B cell (primary cell): ENCODE measurements at regions not wholly inside any gene's neighbourhood (a gene's known extent, or its start where the extent isn't known, plus 50 kb on each side); places are given as distances from the start of the nearest gene placed in this dataset.

Experiments used
- ATAC-seq: fragments of 200-7000 bp; cut with Tn5 transposase; one replicate; pipeline ENCODE4 v1.10.0; 2021; ENCODE audit warnings: low read depth, mild to moderate bottlenecking, moderate number of reproducible peaks, moderate library complexity
- CTCF ChIA-PET: fragments of 350-600 bp; sonication (Branson Sonifier 250); formaldehyde crosslinking; loops from one replicate; lab custom pipeline; 2021; ENCODE audit warnings: antibody characterized with exemption, inconsistent platforms; lab: Charles Lee
- POLR2A ChIA-PET: fragments of 350-600 bp; sonication (Branson Sonifier 250); formaldehyde crosslinking; loops from one replicate; lab custom pipeline; 2021; ENCODE audit warnings: antibody characterized with exemption; lab: Charles Lee
- DNase-seq: peaks from one replicate; pipeline ENCODE4 v3.0.0; 2013
- H2AFZ ChIP-seq: 2 replicates; pipeline ENCODE4 v1.6.1; 2012; ENCODE audit warnings: mild to moderate bottlenecking, low read depth, low read length; ENCODE audit not compliant: insufficient read depth, poor library complexity, severe bottlenecking
- H3K27ac ChIP-seq, 2 donors: 1 replicate in 1 of 2; 2 replicates in 1 of 2; pipeline ENCODE4 v1.5.1; 2012 to 2013; ENCODE audit warnings: low read length in 2 of 2, mild to moderate bottlenecking in 2 of 2, moderate library complexity in 1 of 2
- H3K27me3 ChIP-seq, 4 experiments: fragments of 200-600 bp in 1 of 4; sonication (generic) in 1 of 4; replicated peaks in 1 of 4; 1 replicate in 2 of 4; 2 replicates in 2 of 4; pipeline versions ENCODE4 v1.6.1 to v1.7.0; 2013 to 2016; ENCODE audit warnings: low read length in 3 of 4, mild to moderate bottlenecking in 2 of 4, mixed read lengths in 1 of 4, moderate library complexity in 1 of 4; ENCODE audit not compliant: insufficient read depth in 4 of 4, control insufficient read depth in 3 of 4; ENCODE audit errors: control extremely low read depth in 1 of 4
- H3K36me3 ChIP-seq, 2 experiments: replicated peaks in 1 of 2; 1 replicate in 1 of 2; 2 replicates in 1 of 2; pipeline versions ENCODE4 v1.6.1 to v1.7.1; 2013; ENCODE audit warnings: low read length in 1 of 2; ENCODE audit not compliant: insufficient read depth in 2 of 2, control insufficient read depth in 1 of 2; ENCODE audit errors: control extremely low read depth in 1 of 2, extremely low read depth in 1 of 2
- H3K4me1 ChIP-seq, 2 donors: fragments of 200-600 bp in 1 of 2; sonication (generic) in 1 of 2; 1 replicate in 1 of 2; 2 replicates in 1 of 2; pipeline versions ENCODE4 v1.5.1 to v1.6.1; 2013 to 2017; ENCODE audit warnings: low read length in 2 of 2; ENCODE audit not compliant: control insufficient read depth in 2 of 2, insufficient read depth in 2 of 2
- H3K4me2 ChIP-seq: replicated peaks from 2 replicates; pipeline ENCODE3; 2012; ENCODE audit warnings: mild to moderate bottlenecking, low read depth, low read length; ENCODE audit not compliant: poor library complexity, severe bottlenecking
- H3K4me3 ChIP-seq, 5 experiments: fragments of 200-600 bp in 1 of 5; sonication (generic) in 1 of 5; 1 replicate in 3 of 5; 2 replicates in 2 of 5; pipeline versions ENCODE4 v1.5.1 to v1.7.0; 2011 to 2016; ENCODE audit warnings: low read length in 4 of 5, mild to moderate bottlenecking in 4 of 5, low read depth in 2 of 5, control low read depth in 1 of 5, moderate library complexity in 1 of 5; ENCODE audit not compliant: insufficient read depth in 1 of 5; ENCODE audit errors: control extremely low read depth in 1 of 5, extremely low read depth in 1 of 5
- H3K79me2 ChIP-seq: fragments of 200-600 bp; sonication (generic); one replicate; pipeline ENCODE4 v1.6.0; 2016; ENCODE audit warnings: low read length; ENCODE audit not compliant: control insufficient read depth, insufficient read depth
- H3K9ac ChIP-seq: fragments of 200-600 bp; sonication (generic); 2 replicates; pipeline ENCODE4 v1.6.1; 2017; ENCODE audit warnings: mild to moderate bottlenecking, low read length, moderate library complexity
- H3K9me3 ChIP-seq, 3 donors: one replicate each; pipeline versions ENCODE4 v1.6.1 to v1.7.1; 2013; ENCODE audit warnings: low read length in 2 of 3; ENCODE audit not compliant: control insufficient read depth in 2 of 3, insufficient read depth in 1 of 3; ENCODE audit errors: control extremely low read depth in 1 of 3
- H4K20me1 ChIP-seq: 2 replicates; pipeline ENCODE4 v1.6.0; 2012; ENCODE audit warnings: mild to moderate bottlenecking, low read length; ENCODE audit not compliant: insufficient read depth, control insufficient read depth, poor library complexity, severe bottlenecking
- H3K27ac Mint-ChIP-seq: one replicate; pipeline ENCODE4 v1.8.0; 2021; ENCODE audit warnings: mixed read lengths
- H3K27me3 Mint-ChIP-seq: one replicate; pipeline ENCODE4 v1.8.0; 2021; ENCODE audit warnings: mixed read lengths
- H3K4me1 Mint-ChIP-seq: one replicate; pipeline ENCODE4 v1.8.0; 2021; ENCODE audit warnings: mixed read lengths
- H3K4me3 Mint-ChIP-seq: one replicate; pipeline ENCODE4 v1.8.0; 2021; ENCODE audit warnings: mixed read lengths
- H3K9me3 Mint-ChIP-seq: one replicate; pipeline ENCODE4 v1.8.0; 2022; ENCODE audit warnings: mixed read lengths; ENCODE audit not compliant: insufficient read depth
- CTCF ChIP-seq: fragments of 200-600 bp; IDR thresholded peaks from one replicate; pipeline ENCODE4 v1.8.0; 2022; ENCODE audit warnings: antibody characterized with exemption, mild to moderate bottlenecking
- EZH2 ChIP-seq: IDR thresholded peaks from 2 replicates; pipeline ENCODE4 v1.6.1; 2012; ENCODE audit warnings: borderline replicate concordance, low read depth, mild to moderate bottlenecking, moderate library complexity, low read length; ENCODE audit not compliant: insufficient read depth, poor library complexity, severe bottlenecking
- WGBS: methylation state at CpG from one replicate; pipeline ENCODE4 v1.1.5; 2013; ENCODE audit warnings: missing lambda C conversion rate; ENCODE audit not compliant: insufficient coverage; 5-methylcytosine and 5-hydroxymethylcytosine counted together
- intact Hi-C: fragments of 100-400 bp; cut with micrococcal nuclease; formaldehyde crosslinking; loops from one replicate; pipeline ENCODE4 v1.10.0; 2022

DNA sequence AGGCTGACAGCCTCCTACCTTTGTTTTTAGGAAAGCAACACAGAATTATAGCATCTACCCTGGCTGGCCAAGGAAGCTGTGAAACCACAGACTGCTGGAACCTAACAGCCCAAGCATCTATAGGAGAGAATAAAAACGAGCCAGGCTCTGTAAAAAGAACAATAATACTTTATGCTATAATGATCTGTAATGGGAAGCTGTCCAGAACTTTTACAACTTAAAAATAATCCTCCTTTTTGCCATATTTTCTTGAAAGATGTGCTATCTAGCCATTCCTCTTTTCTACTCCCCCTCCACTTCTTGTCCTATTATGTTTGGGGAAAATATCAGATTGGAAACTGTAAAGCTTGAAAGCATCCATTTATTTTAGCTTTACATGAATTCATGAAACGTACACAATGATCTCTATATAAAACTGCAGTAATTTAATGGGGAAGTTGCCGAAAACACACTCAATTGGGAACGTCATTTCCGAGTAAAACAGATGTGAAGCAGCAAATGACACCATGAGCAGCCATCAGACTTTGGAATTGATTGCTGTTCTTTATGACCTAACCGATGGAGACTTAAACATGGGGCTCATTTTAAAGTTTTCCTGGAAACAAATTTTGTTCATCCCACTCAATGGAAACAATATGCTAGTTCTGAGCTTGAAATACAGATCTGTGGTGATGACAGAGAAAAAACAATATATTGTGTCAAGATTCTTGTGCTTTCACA lies 450.3 kb upstream of the CLINT1 start:
- Histone ChIP-seq H3K27me3 (no peaks in the 10 kb centered on the region), H3K27ac (no peak overlapping the region), H2AFZ (no peak overlapping the region), H4K20me1 (no peaks in the 10 kb centered on the region), H3K9me3 (no peaks in the 10 kb centered on the region), H3K79me2 (no peaks in the 10 kb centered on the region), H3K4me1 (no peaks in the 10 kb centered on the region), H3K9ac (no peak overlapping the region), H3K36me3 (no peaks in the 10 kb centered on the region), H3K4me3 (no peak overlapping the region), H3K4me2 (no peak overlapping the region)
- intact Hi-C loops: loop anchor here (10.0 kb wide), 1 partner anchor 256 kb away; no protein-coding TSS in a partner anchor
- Mint-ChIP-seq H3K27ac (no peak overlapping the region), H3K4me1 (no peaks in the 10 kb centered on the region), H3K9me3 (no peaks in the 10 kb centered on the region), H3K4me3 (no peak overlapping the region), H3K27me3 (peaks cover 20% of the 10 kb centered on the region)
- WGBS: 95% methylated on average over 3 of the region's 6 CpGs
- CTCF ChIA-PET: no interaction called here
- TF ChIP-seq EZH2 (no peak), CTCF (no peak)
- DNase-seq: no peak
- POLR2A ChIA-PET: no interaction called here
- ATAC-seq: no peak

DNA sequence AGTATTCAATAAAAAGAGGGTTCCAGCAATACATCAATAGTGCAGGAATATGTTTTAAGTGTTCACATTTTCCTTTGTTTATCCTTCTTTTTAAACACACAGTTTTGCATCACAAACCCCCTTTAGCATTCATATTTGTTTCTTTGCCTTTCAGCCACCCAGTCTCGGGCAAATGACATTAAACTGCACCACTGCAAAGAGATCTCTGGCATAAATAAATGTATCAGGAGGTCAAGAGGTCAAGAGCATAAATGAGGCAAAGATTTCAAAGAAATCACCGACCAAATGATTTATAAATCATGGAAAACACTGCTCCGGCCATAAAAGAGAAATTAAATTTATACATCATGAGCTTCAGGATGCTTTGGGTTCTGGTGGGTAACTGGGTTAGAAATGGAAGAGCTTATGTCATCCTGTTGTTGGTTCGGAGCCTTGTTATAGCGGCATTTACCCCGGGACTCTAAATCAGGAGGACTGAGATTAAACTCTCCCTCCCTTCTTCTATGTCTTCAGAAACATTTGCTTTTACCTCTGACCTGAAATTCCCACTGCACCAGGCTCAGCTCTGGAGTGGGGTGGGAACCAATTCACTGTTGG lies 449.6 kb upstream of the CLINT1 start:
- DNase-seq: no peak
- no peaks in the 10 kb centered on the region for H3K36me3 ChIP-seq
- CTCF ChIA-PET: no interaction called here
- H3K9ac ChIP-seq: no peak overlapping the region
- H3K79me2 ChIP-seq: no peaks in the 10 kb centered on the region
- no peak overlapping the region for H3K4me2 ChIP-seq
- Mint-ChIP-seq H3K4me3 (no peak overlapping the region), H3K9me3 (no peaks in the 10 kb centered on the region), H3K27me3 (peaks cover 20% of the 10 kb centered on the region), H3K27ac (no peak overlapping the region), H3K4me1 (no peaks in the 10 kb centered on the region)
- POLR2A ChIA-PET: no interaction called here
- intact Hi-C loops: loop anchor here (10.0 kb wide), 1 partner anchor 256 kb away; no protein-coding TSS in a partner anchor
- H3K4me3 ChIP-seq: no peak overlapping the region
- ATAC-seq: no peak
- no peak overlapping the region for H3K27ac ChIP-seq
- no peak overlapping the region for H2AFZ ChIP-seq
- H4K20me1 ChIP-seq: no peaks in the 10 kb centered on the region
- no peak for TF ChIP-seq EZH2
- no peak for TF ChIP-seq CTCF
- no CpG with 5 or more reads among the region's 6 CpGs for WGBS
- no peaks in the 10 kb centered on the region for H3K27me3 ChIP-seq
- no peaks in the 10 kb centered on the region for H3K4me1 ChIP-seq
- H3K9me3 ChIP-seq: no peaks in the 10 kb centered on the region
